ENCODE measurements at regions not wholly inside any gene's neighbourhood (a gene's known extent, or its start where the extent isn't known, plus 50 kb on each side); places are given as distances from the start of the nearest gene placed in this dataset.

DNA sequence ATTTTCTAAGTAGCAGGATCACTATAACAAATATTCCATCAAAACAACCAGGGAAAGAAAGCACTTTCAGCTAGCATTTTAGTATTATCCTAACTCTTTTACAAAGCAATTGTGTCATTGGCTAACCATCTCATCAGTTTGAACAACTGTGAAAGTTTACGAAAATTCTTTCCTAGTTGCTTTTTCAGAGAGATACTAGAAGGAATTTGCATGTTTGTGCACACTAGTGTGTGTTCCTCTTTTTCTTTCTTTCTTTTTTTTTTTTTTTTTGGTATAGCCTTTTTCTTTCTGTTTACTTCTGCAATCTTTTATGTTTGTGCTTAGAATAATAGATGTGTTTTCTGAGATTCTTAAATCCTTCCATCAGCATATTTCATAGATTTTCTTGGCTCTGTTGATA lies 124.7 kb upstream of the SEMA6A start:
- POLR2A ChIA-PET = interaction anchor here (0.7 kb wide), 1 partner anchor 667 kb away, joined by 7 read pairs; no protein-coding TSS in a partner anchor
- Histone ChIP-seq H3K9me3 (ENCODE audit: low read length) (no peaks in the 10 kb centered on the region), H4K20me1 (ENCODE audit: insufficient read depth, low read length) (no peaks in the 10 kb centered on the region), H3K4me2 (ENCODE audit: low read length) (no peak overlapping the region), H3K4me3 (ENCODE audit: low read depth, low read length, poor library complexity, severe bottlenecking) (no peak overlapping the region), H2AFZ (ENCODE audit: low read length) (no peak overlapping the region), H3K36me3 (ENCODE audit: insufficient read depth, low read length) (no peaks in the 10 kb centered on the region), H3K4me1 (ENCODE audit: insufficient read depth, low read length, poor library complexity, severe bottlenecking) (no peaks in the 10 kb centered on the region), H3K9me2 (ENCODE audit: insufficient read depth, low read length) (no peaks in the 10 kb centered on the region), H3K79me2 (ENCODE audit: insufficient read depth, low read depth, low read length) (no peaks in the 10 kb centered on the region), H3K27ac (ENCODE audit: low read depth, low read length, poor library complexity, severe bottlenecking) (no peak overlapping the region)
- DNase-seq (ENCODE audit: low spot score) = no peak
- CTCF ChIA-PET (ENCODE audit: unreplicated experiment) = no interaction called here
- no TSS peak for BruUV-seq (replicated peaks)
- TF ChIP-seq CTCF (conservative IDR thresholded peaks at IDR 0.05; ENCODE audit: low read length) (no peak), EZH2phosphoT487 (IDR thresholded peaks at IDR 0.05; ENCODE audit: borderline replicate concordance, low read depth, low read length) (no peak)
- intact Hi-C loops (cut with micrococcal nuclease; ENCODE audit: unreplicated experiment) = no loop called here

DNA sequence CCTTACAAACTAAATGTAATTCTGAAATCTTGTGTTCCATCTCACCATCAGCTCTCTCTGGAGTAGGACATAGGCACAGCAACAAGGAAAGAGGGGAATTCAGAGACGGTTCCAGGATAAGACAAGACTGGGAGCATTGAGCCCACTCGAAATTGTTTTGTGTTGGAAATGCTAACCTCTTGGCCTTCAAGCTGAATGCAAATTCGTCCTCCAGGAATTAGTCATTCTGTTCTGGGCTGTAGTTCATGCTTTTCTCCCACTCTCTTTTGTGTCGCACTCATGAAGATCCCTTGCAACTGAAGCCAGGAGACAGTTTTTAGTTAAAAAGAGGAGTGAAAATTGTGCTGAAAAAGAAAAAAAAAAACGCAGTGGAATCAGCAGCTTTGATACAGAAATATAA lies 121.7 kb upstream of the SEMA6A start:
- ChIA-PET CTCF (ENCODE audit: unreplicated experiment) (no interaction called here), POLR2A (no interaction called here)
- H3K4me2 ChIP-seq (ENCODE audit: low read length) = no peak overlapping the region
- H3K79me2 ChIP-seq (ENCODE audit: insufficient read depth, low read depth, low read length) = no peaks in the 10 kb centered on the region
- H3K9me2 ChIP-seq (ENCODE audit: insufficient read depth, low read length) = no peaks in the 10 kb centered on the region
- TF ChIP-seq CTCF (conservative IDR thresholded peaks at IDR 0.05; ENCODE audit: low read length) (no peak), EZH2phosphoT487 (IDR thresholded peaks at IDR 0.05; ENCODE audit: borderline replicate concordance, low read depth, low read length) (no peak)
- H3K4me3 ChIP-seq (ENCODE audit: low read depth, low read length, poor library complexity, severe bottlenecking) = no peak overlapping the region
- no TSS peak for BruUV-seq (replicated peaks)
- H3K27ac ChIP-seq (ENCODE audit: low read depth, low read length, poor library complexity, severe bottlenecking) = no peak overlapping the region
- DNase-seq (ENCODE audit: low spot score) = no peak
- no peak overlapping the region for H2AFZ ChIP-seq (ENCODE audit: low read length)
- no peaks in the 10 kb centered on the region for H4K20me1 ChIP-seq (ENCODE audit: insufficient read depth, low read length)
- H3K9me3 ChIP-seq (ENCODE audit: low read length) = no peaks in the 10 kb centered on the region
- no peaks in the 10 kb centered on the region for H3K4me1 ChIP-seq (ENCODE audit: insufficient read depth, low read length, poor library complexity, severe bottlenecking)
- intact Hi-C loops (cut with micrococcal nuclease; ENCODE audit: unreplicated experiment) = no loop called here
- no peaks in the 10 kb centered on the region for H3K36me3 ChIP-seq (ENCODE audit: insufficient read depth, low read length)

DNA sequence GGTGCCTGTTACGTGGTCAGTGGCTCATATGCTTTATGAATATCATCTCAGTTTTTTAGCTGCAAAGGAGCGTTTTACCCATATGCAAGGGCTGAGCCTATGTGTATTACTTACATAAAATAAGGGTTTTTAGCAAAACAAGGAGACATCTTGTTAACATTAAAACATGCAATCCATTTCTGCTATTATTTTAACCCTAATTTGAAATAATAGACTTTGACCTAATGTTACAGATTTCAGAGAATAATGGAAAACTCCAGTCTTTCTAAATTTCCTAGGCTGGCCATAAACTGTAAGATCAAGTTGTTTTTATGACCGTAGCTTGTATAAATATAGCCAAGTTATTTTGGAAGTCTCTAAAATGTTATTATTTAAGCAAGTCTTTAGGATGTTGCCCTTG lies 121.1 kb upstream of the SEMA6A start:
- TF ChIP-seq EZH2phosphoT487 (IDR thresholded peaks at IDR 0.05; ENCODE audit: borderline replicate concordance, low read depth, low read length) = no peak
- TF ChIP-seq CTCF (conservative IDR thresholded peaks at IDR 0.05; ENCODE audit: low read length) = no peak
- no peak overlapping the region for H3K4me2 ChIP-seq (ENCODE audit: low read length)
- H3K9me3 ChIP-seq (ENCODE audit: low read length) = no peaks in the 10 kb centered on the region
- no peak overlapping the region for H3K4me3 ChIP-seq (ENCODE audit: low read depth, low read length, poor library complexity, severe bottlenecking)
- no peaks in the 10 kb centered on the region for H3K36me3 ChIP-seq (ENCODE audit: insufficient read depth, low read length)
- ChIA-PET POLR2A (no interaction called here), CTCF (ENCODE audit: unreplicated experiment) (no interaction called here)
- H3K4me1 ChIP-seq (ENCODE audit: insufficient read depth, low read length, poor library complexity, severe bottlenecking) = no peaks in the 10 kb centered on the region
- intact Hi-C loops (cut with micrococcal nuclease; ENCODE audit: unreplicated experiment) = no loop called here
- no TSS peak for BruUV-seq (replicated peaks)
- no peaks in the 10 kb centered on the region for H4K20me1 ChIP-seq (ENCODE audit: insufficient read depth, low read length)
- H3K27ac ChIP-seq (ENCODE audit: low read depth, low read length, poor library complexity, severe bottlenecking) = no peak overlapping the region
- DNase-seq (ENCODE audit: low spot score) = no peak
- H2AFZ ChIP-seq (ENCODE audit: low read length) = no peak overlapping the region
- no peaks in the 10 kb centered on the region for H3K79me2 ChIP-seq (ENCODE audit: insufficient read depth, low read depth, low read length)
- no peaks in the 10 kb centered on the region for H3K9me2 ChIP-seq (ENCODE audit: insufficient read depth, low read length)
